Activated T-cell treated with anti-CD3 and anti-CD28 coated beads, Interleukin-2, amount 50 U/mL, for 72 hours (primary cell): ENCODE measurements at regions not wholly inside any gene's neighbourhood (a gene's known extent, or its start where the extent isn't known, plus 50 kb on each side); places are given as distances from the start of the nearest gene placed in this dataset.
"Not testable (repeated sequence)": the region's sequence is repeated elsewhere in the genome, so short reads cannot be mapped to it uniquely, and the experiment has no call there.

ENCODE experiments used
- ATAC-seq, 2 donors: fragments of 150-1000 bp; cut with Tn5 transposase; replicated peaks in 1 of 2; 2 replicates each; pipeline ENCODE4 v1.10.0; 2021; ENCODE audit warnings: moderate library complexity in 2 of 2, mild to moderate bottlenecking in 1 of 2
- DNase-seq, 2 donors: peaks; one replicate each; pipeline ENCODE4 v3.0.0; 2021 to 2022; ENCODE audit warnings: mixed read lengths in 1 of 2
- H3K27ac Mint-ChIP-seq: one replicate; pipeline ENCODE4 v1.8.0; 2022; ENCODE audit warnings: mild to moderate bottlenecking, moderate library complexity, mixed read lengths
- H3K27me3 Mint-ChIP-seq: one replicate; pipeline ENCODE4 v1.8.0; 2022; ENCODE audit warnings: low read depth, mixed read lengths
- H3K36me3 Mint-ChIP-seq, 2 donors: one replicate each; pipeline ENCODE4 v1.8.0; 2022; ENCODE audit warnings: mixed read lengths in 2 of 2, mild to moderate bottlenecking in 1 of 2; ENCODE audit not compliant: insufficient read depth in 2 of 2
- H3K4me1 Mint-ChIP-seq: one replicate; pipeline ENCODE4 v1.8.0; 2022; ENCODE audit warnings: low read depth, mixed read lengths
- H3K4me3 Mint-ChIP-seq, 2 donors: one replicate each; pipeline ENCODE4 v1.8.0; 2022; ENCODE audit warnings: mild to moderate bottlenecking in 2 of 2, mixed read lengths in 2 of 2, moderate library complexity in 2 of 2
- H3K9me3 Mint-ChIP-seq, 2 donors: one replicate each; pipeline ENCODE4 v1.8.0; 2022; ENCODE audit warnings: mixed read lengths in 2 of 2

GRCh38 chr2:186348200-186348599 lies 137.9 kb upstream of the ZC3H15 start:
- DNase-seq (no peak), ATAC-seq (no peak)
- Mint-ChIP-seq H3K4me3 (no peak overlapping the region), H3K4me1 (no peaks in the 10 kb centered on the region), H3K36me3 (peaks cover 4 to 10% of the 10 kb centered on the region in 2 donors), H3K27ac (no peak overlapping the region), H3K9me3 (peaks cover 4% of the 10 kb centered on the region in 2 donors), H3K27me3 (no peaks in the 10 kb centered on the region)

- Mint-ChIP-seq H3K4me1 (no peaks in the 10 kb centered on the region), H3K27ac (no peak overlapping the region), H3K4me3 (no peak overlapping the region), H3K27me3 (no peaks in the 10 kb centered on the region), H3K36me3 (peaks cover 8 to 10% of the 10 kb centered on the region in 2 donors), H3K9me3 (peaks cover 4 to 10% of the 10 kb centered on the region in 2 donors)
- no peak for ATAC-seq
- no peak for DNase-seq
Observed at GRCh38 chr2:186349508-186349907, 136.6 kb upstream of the ZC3H15 start.

- H3K4me3 Mint-ChIP-seq, ATAC-seq, H3K27ac Mint-ChIP-seq, DNase-seq, H3K4me1 Mint-ChIP-seq, H3K27me3 Mint-ChIP-seq: not testable (repeated sequence)
- H3K36me3 Mint-ChIP-seq: peaks cover 11 to 12% of the 10 kb centered on the region in 2 donors
- peaks cover 8 to 12% of the 10 kb centered on the region in 2 donors for H3K9me3 Mint-ChIP-seq
Observed at GRCh38 chr2:186354160-186354559, 131.9 kb upstream of the ZC3H15 start.

- no peaks in the 10 kb centered on the region for H3K4me1 Mint-ChIP-seq
- no peaks in the 10 kb centered on the region for H3K27me3 Mint-ChIP-seq
- no peak overlapping the region for H3K4me3 Mint-ChIP-seq
- ATAC-seq: no peak
- H3K9me3 Mint-ChIP-seq: peaks cover 3 to 5% of the 10 kb centered on the region in 2 donors
- peaks cover 3 to 4% of the 10 kb centered on the region in 2 donors for H3K36me3 Mint-ChIP-seq
- H3K27ac Mint-ChIP-seq: no peak overlapping the region
- no peak for DNase-seq
Observed at GRCh38 chr2:186365406-186365805, 120.7 kb upstream of the ZC3H15 start.

- DNase-seq: no peak
- no peak overlapping the region for H3K4me3 Mint-ChIP-seq
- peaks cover 4 to 8% of the 10 kb centered on the region in 2 donors for H3K9me3 Mint-ChIP-seq
- no peak overlapping the region for H3K27ac Mint-ChIP-seq
- peaks cover 7 to 12% of the 10 kb centered on the region in 2 donors for H3K36me3 Mint-ChIP-seq
- H3K4me1 Mint-ChIP-seq: no peaks in the 10 kb centered on the region
- no peaks in the 10 kb centered on the region for H3K27me3 Mint-ChIP-seq
- ATAC-seq: no peak
Observed at GRCh38 chr2:186379052-186379451, 107.0 kb upstream of the ZC3H15 start.

GRCh38 chr2:186380805-186381204 lies 105.3 kb upstream of the ZC3H15 start:
- Mint-ChIP-seq H3K4me3 (no peak overlapping the region), H3K36me3 (peaks cover 8 to 18% of the 10 kb centered on the region in 2 donors), H3K27ac (no peak overlapping the region), H3K4me1 (no peaks in the 10 kb centered on the region), H3K27me3 (no peaks in the 10 kb centered on the region), H3K9me3 (peaks cover 4 to 10% of the 10 kb centered on the region in 2 donors)
- no peak for DNase-seq
- ATAC-seq: no peak

GRCh38 chr2:186381573-186381972 lies 104.5 kb upstream of the ZC3H15 start:
- DNase-seq: no peak
- H3K27me3 Mint-ChIP-seq: no peaks in the 10 kb centered on the region
- H3K4me1 Mint-ChIP-seq: no peaks in the 10 kb centered on the region
- no peak overlapping the region for H3K4me3 Mint-ChIP-seq
- H3K36me3 Mint-ChIP-seq: peaks cover 12 to 23% of the 10 kb centered on the region in 2 donors
- H3K9me3 Mint-ChIP-seq: peaks cover 7 to 15% of the 10 kb centered on the region in 2 donors
- no peak for ATAC-seq
- H3K27ac Mint-ChIP-seq: no peak overlapping the region

GRCh38 chr2:186382932-186383331 lies 103.1 kb upstream of the ZC3H15 start:
- no peaks in the 10 kb centered on the region for H3K27me3 Mint-ChIP-seq

GRCh38 chr2:186384226-186384625 lies 101.8 kb upstream of the ZC3H15 start:
- peaks cover 9 to 25% of the 10 kb centered on the region in 2 donors for H3K36me3 Mint-ChIP-seq
- no peaks in the 10 kb centered on the region for H3K4me1 Mint-ChIP-seq
- peaks cover 9 to 13% of the 10 kb centered on the region in 2 donors for H3K9me3 Mint-ChIP-seq
- no peak overlapping the region for H3K27ac Mint-ChIP-seq
- no peak overlapping the region for H3K4me3 Mint-ChIP-seq
- ATAC-seq (no peak), DNase-seq (no peak)
- no peaks in the 10 kb centered on the region for H3K27me3 Mint-ChIP-seq

More at GRCh38 chr2:186382932-186383331, 103.1 kb upstream of the ZC3H15 start:
- Mint-ChIP-seq H3K36me3 (peaks cover 9 to 21% of the 10 kb centered on the region in 2 donors), H3K9me3 (peaks cover 9 to 14% of the 10 kb centered on the region in 2 donors), H3K4me1 (no peaks in the 10 kb centered on the region), H3K4me3 (no peak overlapping the region), H3K27ac (no peak overlapping the region)
- DNase-seq: no peak
- ATAC-seq: no peak

- H3K4me1 Mint-ChIP-seq, DNase-seq, H3K27me3 Mint-ChIP-seq, ATAC-seq, H3K4me3 Mint-ChIP-seq, H3K27ac Mint-ChIP-seq: not testable (repeated sequence)
- Mint-ChIP-seq H3K36me3 (peaks cover 12 to 28% of the 10 kb centered on the region in 2 donors), H3K9me3 (peaks cover 17 to 20% of the 10 kb centered on the region in 2 donors)
Observed at GRCh38 chr2:186385638-186386201, 100.3 kb upstream of the ZC3H15 start.

GRCh38 chr2:186399082-186399644 lies 86.9 kb upstream of the ZC3H15 start:
- Mint-ChIP-seq H3K4me1 (no peaks in the 10 kb centered on the region), H3K27ac (no peak overlapping the region), H3K27me3 (no peaks in the 10 kb centered on the region), H3K36me3 (peaks cover 5 to 6% of the 10 kb centered on the region in 2 donors), H3K9me3 (peaks cover 4 to 8% of the 10 kb centered on the region in 2 donors), H3K4me3 (no peak overlapping the region)
- no peak for DNase-seq
- ATAC-seq: no peak

- Mint-ChIP-seq H3K36me3 (peaks cover 3 to 6% of the 10 kb centered on the region in 2 donors), H3K4me1 (no peaks in the 10 kb centered on the region), H3K4me3 (no peak overlapping the region), H3K27me3 (no peaks in the 10 kb centered on the region), H3K27ac (no peak overlapping the region), H3K9me3 (peaks cover 8 to 11% of the 10 kb centered on the region in 2 donors)
- no peak for DNase-seq
- ATAC-seq: no peak
Observed at GRCh38 chr2:186405842-186406241, 80.2 kb upstream of the ZC3H15 start.

GRCh38 chr2:186407611-186408010 lies 78.4 kb upstream of the ZC3H15 start:
- H3K27ac Mint-ChIP-seq: no peak overlapping the region
- ATAC-seq: no peak
- no peaks in the 10 kb centered on the region for H3K27me3 Mint-ChIP-seq
- peaks cover 10 to 11% of the 10 kb centered on the region in 2 donors for H3K9me3 Mint-ChIP-seq
- peaks cover 5 to 6% of the 10 kb centered on the region in 2 donors for H3K36me3 Mint-ChIP-seq
- H3K4me3 Mint-ChIP-seq: no peak overlapping the region
- no peak for DNase-seq
- H3K4me1 Mint-ChIP-seq: no peaks in the 10 kb centered on the region

GRCh38 chr2:186410802-186411201 lies 75.3 kb upstream of the ZC3H15 start:
- no peak overlapping the region for H3K27ac Mint-ChIP-seq
- H3K9me3 Mint-ChIP-seq: peaks cover 7 to 8% of the 10 kb centered on the region in 2 donors
- H3K27me3 Mint-ChIP-seq: no peaks in the 10 kb centered on the region
- peaks cover 1 to 7% of the 10 kb centered on the region in 2 donors for H3K36me3 Mint-ChIP-seq
- DNase-seq: no peak
- ATAC-seq: no peak
- no peak overlapping the region for H3K4me3 Mint-ChIP-seq
- no peaks in the 10 kb centered on the region for H3K4me1 Mint-ChIP-seq
